ENCODE measurements at regions not wholly inside any gene's neighbourhood (a gene's known extent, or its start where the extent isn't known, plus 50 kb on each side); places are given as distances from the start of the nearest gene placed in this dataset.
A peak's percentile ranks its signal among the peaks of the same experiment; 100 is the strongest.

- Histone ChIP-seq H3K9me3 (ENCODE audit: severe bottlenecking) (peaks cover 4% of the 10 kb centered on the region), H3K4me3 (ENCODE audit: severe bottlenecking) (no peak overlapping the region), H3K27ac (ENCODE audit: poor library complexity, severe bottlenecking) (peak overlapping the region; percentile 2), H3K4me1 (ENCODE audit: insufficient read depth, poor library complexity, severe bottlenecking) (peaks cover 15% of the 10 kb centered on the region), H3K27me3 (ENCODE audit: insufficient read depth, poor library complexity, severe bottlenecking) (no peaks in the 10 kb centered on the region), H3K36me3 (ENCODE audit: low read depth) (no peaks in the 10 kb centered on the region)
- DNase-seq (ENCODE audit: low spot score) (no peak), ATAC-seq (ENCODE audit: low read depth) (no peak)
- TF ChIP-seq, protein P1, sequence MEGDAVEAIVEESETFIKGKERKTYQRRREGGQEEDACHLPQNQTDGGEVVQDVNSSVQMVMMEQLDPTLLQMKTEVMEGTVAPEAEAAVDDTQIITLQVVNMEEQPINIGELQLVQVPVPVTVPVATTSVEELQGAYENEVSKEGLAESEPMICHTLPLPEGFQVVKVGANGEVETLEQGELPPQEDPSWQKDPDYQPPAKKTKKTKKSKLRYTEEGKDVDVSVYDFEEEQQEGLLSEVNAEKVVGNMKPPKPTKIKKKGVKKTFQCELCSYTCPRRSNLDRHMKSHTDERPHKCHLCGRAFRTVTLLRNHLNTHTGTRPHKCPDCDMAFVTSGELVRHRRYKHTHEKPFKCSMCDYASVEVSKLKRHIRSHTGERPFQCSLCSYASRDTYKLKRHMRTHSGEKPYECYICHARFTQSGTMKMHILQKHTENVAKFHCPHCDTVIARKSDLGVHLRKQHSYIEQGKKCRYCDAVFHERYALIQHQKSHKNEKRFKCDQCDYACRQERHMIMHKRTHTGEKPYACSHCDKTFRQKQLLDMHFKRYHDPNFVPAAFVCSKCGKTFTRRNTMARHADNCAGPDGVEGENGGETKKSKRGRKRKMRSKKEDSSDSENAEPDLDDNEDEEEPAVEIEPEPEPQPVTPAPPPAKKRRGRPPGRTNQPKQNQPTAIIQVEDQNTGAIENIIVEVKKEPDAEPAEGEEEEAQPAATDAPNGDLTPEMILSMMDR (IDR thresholded peaks at IDR 0.05; ENCODE audit: poor library complexity, severe bottlenecking) = no peak
Measured at GRCh38 chr13:80530191-80530590, 189.3 kb upstream of the SPRY2 start.

- Histone ChIP-seq H3K4me3 (ENCODE audit: severe bottlenecking) (no peak overlapping the region), H3K4me1 (ENCODE audit: insufficient read depth, poor library complexity, severe bottlenecking) (peaks cover 20% of the 10 kb centered on the region), H3K9me3 (ENCODE audit: severe bottlenecking) (peaks cover 4% of the 10 kb centered on the region), H3K36me3 (ENCODE audit: low read depth) (no peaks in the 10 kb centered on the region), H3K27me3 (ENCODE audit: insufficient read depth, poor library complexity, severe bottlenecking) (no peaks in the 10 kb centered on the region), H3K27ac (ENCODE audit: poor library complexity, severe bottlenecking) (peak overlapping the region; percentile 2)
- ATAC-seq (ENCODE audit: low read depth) (peak; percentile 85), DNase-seq (ENCODE audit: low spot score) (no peak)
- TF ChIP-seq, protein P1 (IDR thresholded peaks at IDR 0.05; ENCODE audit: poor library complexity, severe bottlenecking) = no peak
Measured at GRCh38 chr13:80529734-80530133, 188.8 kb upstream of the SPRY2 start.

DNA sequence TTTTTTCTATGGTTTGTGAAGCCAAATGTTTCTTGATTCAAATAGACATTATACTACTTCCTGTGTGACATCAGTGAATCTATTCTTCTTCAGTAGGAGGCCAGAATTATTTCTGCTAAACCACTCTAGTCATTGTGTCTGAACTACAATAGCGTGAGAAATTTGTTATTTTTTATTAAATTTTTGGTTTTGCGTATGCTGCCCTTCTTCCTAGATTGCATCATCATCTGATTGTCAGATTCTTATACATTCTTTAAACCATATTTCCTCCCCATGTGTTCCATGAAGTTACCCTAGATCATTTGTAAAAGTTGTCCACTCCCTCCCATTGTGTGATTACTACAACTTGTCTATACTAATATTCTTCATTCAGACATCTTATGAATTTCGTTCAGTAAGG lies 187.8 kb upstream of the SPRY2 start:
- no peak for DNase-seq (ENCODE audit: low spot score)
- Histone ChIP-seq H3K36me3 (ENCODE audit: low read depth) (no peaks in the 10 kb centered on the region), H3K9me3 (ENCODE audit: severe bottlenecking) (peaks cover 4% of the 10 kb centered on the region), H3K27ac (ENCODE audit: poor library complexity, severe bottlenecking) (no peak overlapping the region), H3K27me3 (ENCODE audit: insufficient read depth, poor library complexity, severe bottlenecking) (no peaks in the 10 kb centered on the region), H3K4me3 (ENCODE audit: severe bottlenecking) (no peak overlapping the region), H3K4me1 (ENCODE audit: insufficient read depth, poor library complexity, severe bottlenecking) (peaks cover 23% of the 10 kb centered on the region)
- TF ChIP-seq, protein P1 (IDR thresholded peaks at IDR 0.05; ENCODE audit: poor library complexity, severe bottlenecking) = no peak
- ATAC-seq (ENCODE audit: low read depth) = no peak

- H3K27me3 ChIP-seq (ENCODE audit: insufficient read depth, poor library complexity, severe bottlenecking) = no peaks in the 10 kb centered on the region
- peaks cover 4% of the 10 kb centered on the region for H3K9me3 ChIP-seq (ENCODE audit: severe bottlenecking)
- DNase-seq (ENCODE audit: low spot score) (no peak), ATAC-seq (ENCODE audit: low read depth) (no peak)
- H3K27ac ChIP-seq (ENCODE audit: poor library complexity, severe bottlenecking) = no peak overlapping the region
- no peaks in the 10 kb centered on the region for H3K36me3 ChIP-seq (ENCODE audit: low read depth)
- no peak overlapping the region for H3K4me3 ChIP-seq (ENCODE audit: severe bottlenecking)
- peaks cover 23% of the 10 kb centered on the region for H3K4me1 ChIP-seq (ENCODE audit: insufficient read depth, poor library complexity, severe bottlenecking)
- TF ChIP-seq, protein P1 (IDR thresholded peaks at IDR 0.05; ENCODE audit: poor library complexity, severe bottlenecking) = no peak
Measured at GRCh38 chr13:80527400-80527799, 186.5 kb upstream of the SPRY2 start.

GRCh38 chr13:80524447-80525215 lies 183.7 kb upstream of the SPRY2 start:
- Histone ChIP-seq H3K27ac (ENCODE audit: poor library complexity, severe bottlenecking) (no peak overlapping the region), H3K9me3 (ENCODE audit: severe bottlenecking) (no peaks in the 10 kb centered on the region), H3K27me3 (ENCODE audit: insufficient read depth, poor library complexity, severe bottlenecking) (no peaks in the 10 kb centered on the region), H3K36me3 (ENCODE audit: low read depth) (no peaks in the 10 kb centered on the region), H3K4me1 (ENCODE audit: insufficient read depth, poor library complexity, severe bottlenecking) (peaks cover 14% of the 10 kb centered on the region), H3K4me3 (ENCODE audit: severe bottlenecking) (no peak overlapping the region)
- ATAC-seq (ENCODE audit: low read depth) = peak; percentile 58; the same call in 2 of the 3 replicates
- TF ChIP-seq, protein P1 (IDR thresholded peaks at IDR 0.05; ENCODE audit: poor library complexity, severe bottlenecking) = no peak
- no peak for DNase-seq (ENCODE audit: low spot score)
